SIG-M5 treated with dmso at 0.1 percent for 504 hours (cell line): ENCODE measurements at regions not wholly inside any gene's neighbourhood (a gene's known extent, or its start where the extent isn't known, plus 50 kb on each side); places are given as distances from the start of the nearest gene placed in this dataset.

Experiments
- DNase-seq: peaks from one replicate; lab custom pipeline; 2025; ENCODE audit not compliant: unreplicated experiment; lab: John Stamatoyannopoulos, UW

DNA sequence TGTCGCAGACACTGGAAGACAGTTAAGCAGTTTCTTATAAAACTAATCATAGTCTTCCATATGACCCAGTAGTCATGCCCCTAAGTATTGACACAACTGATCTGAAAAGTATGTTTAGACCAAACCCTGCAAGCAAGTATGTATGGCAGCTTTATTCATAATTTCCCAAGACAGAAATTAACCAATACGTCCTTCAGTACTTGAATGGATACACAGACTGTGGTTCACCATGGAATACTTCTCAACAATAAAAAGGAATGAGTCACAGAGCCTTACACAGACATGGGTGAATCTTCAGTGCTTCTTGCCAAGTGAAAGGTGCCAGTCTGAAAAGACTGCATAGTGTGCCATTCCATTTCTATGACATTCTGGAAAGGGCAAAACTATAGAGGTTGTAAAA, 50.2 kb upstream of the AKR1E2 start:
- no peak for DNase-seq

DNA sequence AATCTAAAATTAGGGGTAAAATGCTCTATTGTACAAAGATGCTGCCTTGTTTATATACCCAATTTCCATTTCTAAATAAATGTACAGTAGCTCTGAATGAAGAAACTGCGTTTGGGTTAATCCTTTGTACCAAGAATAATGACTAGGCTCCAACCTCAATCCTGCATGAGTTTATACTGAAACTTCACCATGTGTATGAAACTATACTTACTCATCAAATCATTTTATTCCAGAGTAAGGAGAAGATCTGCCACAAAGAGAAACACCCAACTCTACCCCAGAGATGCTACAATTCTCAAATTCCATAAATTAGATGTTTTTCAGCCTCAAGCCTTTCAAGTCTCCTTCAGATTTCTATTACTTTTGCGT, 53.8 kb upstream of the AKR1E2 start:
- no peak for DNase-seq

DNA sequence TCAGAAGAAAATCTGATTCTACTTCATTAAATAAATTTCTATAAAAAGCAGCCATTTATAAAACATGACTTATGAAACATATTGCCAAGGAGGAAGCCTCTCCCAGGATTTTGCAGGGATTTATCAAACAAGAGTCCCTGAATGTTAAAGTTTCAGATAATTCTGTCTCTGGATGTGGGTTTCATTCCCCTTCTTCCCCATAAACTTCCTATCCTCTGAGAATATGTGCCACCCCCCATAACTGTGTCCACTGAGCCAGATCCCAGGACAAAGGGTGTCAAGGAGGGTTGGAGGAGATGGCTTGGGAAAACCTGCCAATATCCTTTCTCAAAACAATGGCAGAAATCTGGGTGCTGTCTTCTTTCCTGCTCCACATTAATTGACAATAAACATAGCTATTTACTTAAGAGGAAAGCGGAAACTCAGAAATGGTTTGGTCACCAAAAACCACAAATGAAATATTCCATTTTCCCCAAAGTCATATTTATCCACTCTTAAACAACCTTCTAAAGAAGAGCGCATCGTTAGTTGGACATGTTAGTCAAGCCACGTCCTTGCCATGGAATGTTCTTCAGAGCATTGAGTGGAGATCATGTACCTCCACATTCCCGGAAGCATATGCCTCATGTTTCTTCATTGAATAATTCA, 54.3 kb upstream of the AKR1E2 start:
- no peak for DNase-seq

DNA sequence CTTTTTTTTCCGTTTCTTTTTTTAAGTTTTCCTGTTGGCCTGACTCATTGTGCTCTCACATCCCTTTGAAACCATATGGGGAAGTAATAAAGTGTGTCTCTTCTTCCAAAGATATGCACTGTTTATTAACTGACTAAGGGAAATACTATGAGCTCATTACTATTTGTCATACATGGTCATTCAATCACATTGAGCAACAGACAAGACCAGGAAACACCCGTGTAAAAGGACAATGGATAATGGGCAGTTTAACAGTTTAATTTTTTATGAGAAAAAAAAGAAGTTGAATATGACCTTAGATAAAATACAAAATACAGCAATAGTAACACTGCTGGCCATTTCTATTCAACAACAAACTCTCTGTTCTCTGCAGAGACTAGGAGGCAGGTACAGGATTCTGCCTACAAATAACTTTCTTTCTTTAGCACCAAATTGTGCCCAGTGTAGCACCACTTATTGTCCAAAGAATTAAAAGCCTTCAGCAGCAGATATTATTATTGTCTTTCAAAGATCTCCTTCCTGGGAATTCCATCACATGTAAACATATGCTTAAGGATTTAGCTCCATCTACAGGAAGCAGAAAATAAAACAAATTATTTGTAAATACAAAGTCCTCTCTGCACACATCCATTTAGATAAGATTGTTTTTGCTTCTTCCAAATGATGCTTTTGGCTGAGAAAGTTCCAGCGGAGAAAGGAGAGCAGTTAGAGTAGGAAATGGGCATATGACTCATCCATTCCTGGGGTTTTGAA, 55.0 kb upstream of the AKR1E2 start:
- DNase-seq = peak; percentile 39

DNA sequence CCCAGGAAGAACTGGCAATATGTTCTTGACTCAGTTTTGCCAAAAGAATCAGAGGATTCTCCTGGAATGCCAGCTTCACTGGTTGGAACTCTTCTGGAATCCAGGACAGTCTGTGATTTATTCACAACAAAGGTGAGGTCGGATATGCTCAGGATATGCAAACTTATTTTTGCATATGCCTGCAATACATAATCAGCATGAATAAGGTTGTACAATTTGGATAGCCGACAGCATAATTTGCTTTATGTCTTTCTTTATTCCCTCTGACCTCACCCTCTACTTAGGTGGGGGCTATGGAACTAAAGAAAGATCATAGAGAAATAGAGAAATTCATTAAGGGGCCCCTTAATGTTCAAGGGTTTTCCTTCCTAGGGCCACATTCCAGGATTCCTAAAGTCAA, 57.6 kb upstream of the AKR1E2 start:
- no peak for DNase-seq

DNA sequence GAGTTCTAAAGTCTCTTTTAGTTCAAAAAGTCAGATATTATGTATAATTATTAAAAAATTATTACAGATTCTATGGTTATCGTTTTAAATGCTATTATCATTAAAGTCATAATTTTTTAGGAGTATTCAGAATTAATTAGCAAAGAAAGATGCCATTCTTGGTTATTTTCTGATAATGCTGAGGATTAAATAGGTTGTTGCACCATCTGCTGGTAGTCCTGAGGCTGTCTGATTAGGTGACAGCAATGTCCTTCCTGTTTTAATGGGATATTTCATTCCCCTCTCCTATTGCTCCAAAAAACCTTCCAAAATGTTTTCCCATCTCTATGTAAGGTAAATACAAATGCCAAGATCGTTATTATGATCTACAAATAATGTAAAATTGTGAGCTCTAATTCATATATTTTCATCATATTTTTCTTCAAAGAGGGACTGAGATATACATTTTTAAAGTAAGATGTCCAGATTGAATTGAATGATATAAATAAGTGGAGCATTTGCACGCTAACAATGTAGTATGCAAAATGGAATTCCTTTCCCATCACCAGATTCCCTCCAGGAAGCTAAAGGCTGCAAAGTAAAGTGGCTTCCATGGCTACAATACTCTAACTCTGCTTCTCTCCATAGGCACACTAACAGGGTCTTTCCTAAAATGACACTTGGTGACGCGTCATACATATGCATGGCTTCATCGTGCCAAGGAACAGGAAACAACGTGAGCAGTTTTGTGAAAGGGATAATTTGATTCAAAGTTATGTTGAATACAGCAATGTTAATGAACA, 58.8 kb upstream of the AKR1E2 start:
- DNase-seq = peak; percentile 35

DNA sequence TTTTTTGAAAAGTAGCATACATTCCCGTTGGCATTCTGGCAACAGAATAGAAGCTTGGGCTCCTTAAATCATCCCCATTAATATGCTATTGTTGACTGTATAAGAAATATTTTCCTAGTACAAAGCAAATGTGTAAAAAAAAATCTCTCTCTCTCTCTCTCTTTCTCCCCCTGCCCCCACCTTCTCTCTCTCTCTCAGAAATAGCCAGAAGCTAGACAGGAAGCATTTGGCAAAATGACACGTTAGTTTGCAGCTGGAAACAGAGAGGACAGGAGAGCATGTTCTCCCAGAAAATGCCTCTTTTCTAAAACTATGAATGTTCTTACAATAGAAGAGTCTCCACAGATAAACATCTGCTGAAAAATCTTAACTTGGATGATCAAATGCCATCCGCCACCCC, 59.6 kb upstream of the AKR1E2 start:
- DNase-seq = no peak

DNA sequence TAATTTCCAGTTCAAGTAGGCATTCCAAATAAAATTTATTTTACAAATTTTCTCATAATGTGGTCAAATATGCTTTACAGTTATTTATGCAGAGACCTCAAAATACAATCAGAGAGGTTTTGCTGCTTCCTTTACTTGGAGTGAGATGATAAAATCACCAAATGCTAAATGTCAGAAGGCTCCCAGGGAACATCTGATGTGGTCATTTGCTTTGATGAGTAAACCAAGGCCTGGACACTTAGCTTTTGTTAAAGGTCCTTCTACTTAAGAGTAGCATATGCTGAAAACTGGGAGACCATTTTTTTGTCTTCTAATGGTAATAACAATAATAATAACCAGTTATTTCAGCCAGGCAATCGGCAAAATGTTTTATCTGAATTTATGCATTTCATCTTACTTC, 60.6 kb upstream of the AKR1E2 start:
- no peak for DNase-seq

DNA sequence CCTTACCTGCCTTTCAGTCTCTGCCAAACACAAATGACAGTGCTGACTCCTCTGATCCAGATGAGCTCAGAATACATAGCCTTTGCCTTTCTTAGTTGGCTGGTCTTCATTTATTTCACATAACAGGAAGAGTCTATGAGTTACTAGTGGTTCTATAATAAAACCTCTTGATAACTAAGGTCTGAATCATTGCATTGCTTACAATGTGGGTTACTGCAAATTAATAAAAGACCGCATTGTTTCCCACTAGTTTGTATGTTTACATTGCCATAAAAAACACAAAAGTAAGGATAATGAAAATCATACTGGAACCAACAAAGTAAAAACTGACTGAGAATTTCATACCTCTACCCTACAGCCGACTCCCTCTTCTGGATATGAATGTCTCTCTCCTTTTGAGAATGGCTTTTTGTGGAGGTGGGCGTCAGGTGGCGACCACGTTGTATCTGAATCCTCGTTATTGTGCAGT, 62.0 kb upstream of the AKR1E2 start:
- DNase-seq = no peak

DNA sequence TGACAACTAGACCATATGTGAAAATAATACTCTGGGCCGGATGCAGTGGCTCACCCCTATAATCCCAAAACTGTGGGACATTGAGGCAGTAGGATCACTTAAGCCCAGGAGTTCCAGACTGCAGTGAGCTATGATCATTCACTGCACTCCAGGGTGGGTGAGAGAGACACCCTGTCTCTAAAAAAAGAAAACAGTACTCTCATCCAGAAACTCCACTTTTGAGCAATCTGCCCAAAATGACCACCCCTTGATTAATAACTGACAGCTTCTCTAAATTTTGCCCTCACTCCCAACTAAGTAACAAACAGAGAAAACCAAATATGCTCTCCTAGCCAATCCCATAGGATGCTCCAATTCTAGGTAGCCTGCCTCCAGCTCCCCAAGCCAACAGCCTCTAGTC, 62.5 kb upstream of the AKR1E2 start:
- no peak for DNase-seq

DNA sequence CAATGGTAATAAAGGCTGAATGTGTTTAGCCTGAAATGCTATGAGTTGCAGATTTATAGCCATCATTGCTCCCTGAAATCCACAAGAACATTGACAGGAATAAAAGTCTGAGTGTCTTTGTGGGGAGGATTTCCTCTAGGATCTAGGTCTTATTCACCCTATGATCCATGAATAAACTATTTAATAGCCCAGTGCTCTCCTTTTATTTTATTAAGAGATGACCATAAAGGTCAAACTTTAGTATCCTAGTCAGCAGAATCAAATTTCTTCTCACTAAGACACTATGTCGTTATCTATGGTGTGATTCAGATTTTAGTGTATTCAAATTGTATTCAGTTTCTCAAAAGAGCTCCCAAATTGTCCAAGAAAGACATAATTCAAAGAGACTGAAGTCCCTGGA, 67.8 kb upstream of the AKR1E2 start:
- DNase-seq = no peak

DNA sequence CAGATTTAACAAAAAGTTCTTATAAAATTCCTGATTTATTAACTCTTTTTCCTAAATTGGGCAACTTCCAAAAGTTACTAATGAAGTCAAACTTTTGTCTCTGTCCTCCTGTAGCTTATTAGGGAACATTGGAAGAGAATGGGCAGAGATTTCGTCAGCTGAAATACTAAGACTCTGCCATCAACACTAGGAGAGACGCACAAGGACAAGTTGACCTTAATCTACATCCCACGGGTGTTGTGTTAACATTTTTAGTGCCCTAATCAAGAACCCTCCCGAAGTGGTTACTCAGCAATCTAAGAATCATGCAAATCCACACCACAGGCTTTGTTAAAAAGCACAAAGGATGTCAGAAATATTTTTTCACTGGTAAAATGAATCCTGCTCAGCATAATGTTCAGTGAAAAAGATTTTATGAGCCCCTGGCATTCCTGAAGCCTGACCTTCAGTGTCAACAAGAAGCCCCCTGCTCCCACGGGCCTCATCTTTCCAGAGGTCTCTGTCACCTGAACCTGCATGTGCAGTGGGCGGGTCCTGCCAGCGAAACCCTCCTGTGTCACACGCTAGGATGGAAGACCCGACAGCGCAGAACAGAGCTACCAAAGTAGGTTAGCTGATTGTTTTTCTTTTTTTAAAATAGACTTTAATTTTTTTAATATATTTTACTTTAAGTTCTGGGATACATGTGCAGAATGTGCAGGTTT, 70.6 kb upstream of the AKR1E2 start:
- no peak for DNase-seq

DNA sequence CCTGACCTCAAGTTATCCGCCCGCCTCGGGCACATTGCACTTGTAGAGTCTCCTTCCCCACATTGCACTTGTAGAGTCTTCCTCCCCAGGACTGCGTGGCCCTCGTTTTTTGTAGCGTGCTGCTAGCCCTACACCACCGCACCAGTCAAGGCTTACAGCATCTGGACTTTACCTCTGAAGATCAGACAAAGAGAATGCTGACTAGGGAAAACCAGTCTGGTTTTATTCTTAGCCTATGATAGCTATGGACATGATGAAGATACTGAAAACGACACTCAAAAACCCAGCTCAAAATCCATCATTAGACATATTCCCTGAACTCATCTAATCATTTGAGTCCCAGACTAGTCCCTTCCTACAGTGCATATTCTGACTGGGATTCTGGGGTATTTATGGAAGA, 71.9 kb upstream of the AKR1E2 start:
- DNase-seq = no peak

DNA sequence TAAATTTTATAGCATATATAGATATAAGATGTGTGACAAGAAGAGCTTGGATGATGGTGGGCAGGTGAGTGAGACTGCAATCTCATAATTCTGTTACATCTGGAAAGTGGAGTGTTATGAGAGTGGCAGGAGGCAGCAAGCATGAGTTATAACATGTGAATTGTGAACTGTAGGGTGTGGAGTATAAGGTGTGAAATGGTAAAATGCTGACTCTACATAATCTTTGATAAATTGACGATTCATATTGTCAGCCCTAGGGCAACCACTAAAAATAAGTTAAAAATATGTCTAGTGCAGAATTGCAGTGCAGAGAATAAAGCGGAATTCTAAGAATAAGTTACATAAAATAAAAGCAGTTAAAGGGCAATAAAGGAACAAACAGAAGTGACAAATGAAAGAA, 74.8 kb upstream of the AKR1E2 start:
- DNase-seq = no peak

DNA sequence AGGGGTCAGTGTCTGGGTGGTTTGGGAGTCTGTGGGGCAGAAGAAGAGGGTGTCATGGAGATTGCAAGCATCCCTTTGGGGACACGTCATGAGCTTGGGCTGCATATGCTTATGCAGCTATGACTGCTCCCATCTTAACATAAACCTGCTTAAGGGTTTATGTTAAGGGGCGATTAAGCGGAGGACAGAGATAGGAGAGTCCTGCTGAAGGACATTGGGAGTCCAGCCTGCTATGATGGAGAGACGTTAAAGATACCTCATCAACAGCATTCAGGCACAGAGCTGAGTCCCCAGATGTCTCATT, 76.8 kb upstream of the AKR1E2 start:
- DNase-seq = no peak

DNA sequence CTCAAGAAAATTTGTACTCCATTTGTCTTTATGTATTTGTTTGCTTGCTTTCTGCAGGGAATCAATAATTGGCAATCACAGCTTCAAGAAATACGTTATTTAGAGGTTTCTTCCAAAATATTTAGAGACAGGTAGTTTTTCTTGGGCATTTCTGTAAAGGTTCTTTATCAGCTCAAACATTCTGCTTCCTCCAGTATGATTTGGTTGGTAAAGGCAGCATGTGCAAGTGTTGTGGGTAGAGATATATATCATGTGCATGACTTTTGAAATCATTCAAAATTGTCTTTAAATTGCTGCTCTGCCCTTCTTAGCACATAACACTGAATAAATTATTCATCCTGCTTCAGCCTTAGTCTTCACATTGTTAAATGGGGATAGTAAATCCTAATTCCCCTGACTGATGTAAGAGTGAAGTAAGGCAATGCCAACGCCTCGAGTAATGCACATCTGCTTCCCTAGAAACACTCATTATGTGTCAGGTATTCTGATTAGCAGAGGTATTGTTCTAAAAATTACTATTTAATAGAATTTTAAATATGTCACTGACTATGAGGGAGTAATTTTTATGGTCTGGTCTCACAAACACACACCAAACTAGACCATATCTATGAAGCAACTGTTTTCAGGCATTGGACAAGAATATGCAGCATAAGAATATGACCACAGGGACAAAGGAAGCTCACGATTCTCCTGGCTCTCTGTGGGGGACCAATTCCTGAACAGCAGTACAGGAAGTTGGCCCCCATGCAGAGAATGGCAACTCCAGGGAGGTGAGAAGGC, 77.3 kb upstream of the AKR1E2 start:
- no peak for DNase-seq

DNA sequence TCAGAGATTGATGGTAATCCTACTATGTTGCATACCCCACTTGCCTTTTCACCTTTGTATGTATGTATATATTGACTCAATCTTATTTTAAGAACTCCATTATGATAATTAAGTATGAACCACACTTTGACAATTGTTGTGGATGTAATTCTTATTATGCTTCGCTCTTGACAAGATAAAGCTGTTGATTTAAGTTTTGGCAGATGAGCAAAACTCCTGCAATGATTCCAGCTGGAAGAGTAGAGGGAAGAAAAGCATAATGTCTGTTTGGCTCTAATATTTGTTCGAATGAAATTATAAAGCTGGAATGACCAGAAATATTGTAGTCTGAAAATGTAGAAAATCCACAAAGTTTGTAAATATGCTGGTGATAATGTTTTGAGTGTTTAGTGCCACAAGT, 83.8 kb upstream of the AKR1E2 start:
- DNase-seq = no peak

DNA sequence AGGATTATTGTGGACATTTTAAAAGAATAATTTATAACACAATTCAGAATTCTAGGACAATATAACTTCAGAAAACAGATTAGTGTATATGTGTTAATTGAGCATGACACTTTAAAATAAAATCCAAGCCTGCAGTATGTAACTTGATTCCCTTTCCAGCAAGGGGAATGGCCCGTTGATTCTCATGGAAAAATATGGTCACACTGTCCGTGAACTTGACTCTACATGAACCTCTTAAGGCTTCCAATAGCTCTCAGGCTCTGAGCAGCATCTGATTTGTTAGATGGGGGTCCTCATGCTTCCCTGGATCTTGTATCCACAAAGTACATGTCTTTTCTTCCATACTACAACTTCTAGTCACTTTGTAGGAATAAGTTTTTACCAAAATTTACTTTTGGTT, 85.5 kb upstream of the AKR1E2 start:
- DNase-seq = no peak

DNA sequence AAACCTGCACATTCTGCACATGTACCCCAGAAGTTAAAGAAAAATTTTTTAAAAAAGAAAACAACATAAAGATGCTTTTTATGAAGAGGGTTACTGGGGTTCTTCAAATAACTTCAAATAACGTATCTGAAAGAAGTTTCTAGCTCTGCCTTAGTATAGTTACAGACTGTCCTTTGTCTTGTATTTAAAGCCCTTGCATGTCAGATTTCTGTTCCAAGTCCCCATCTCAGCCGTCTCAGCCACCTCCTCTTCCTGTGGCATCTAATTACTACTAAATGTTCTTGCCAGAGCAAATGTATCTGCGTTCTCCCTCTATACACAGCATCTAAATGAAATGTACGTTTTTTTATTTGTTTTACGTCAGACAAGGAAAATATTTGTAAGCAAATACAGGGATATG, 89.4 kb upstream of the AKR1E2 start:
- DNase-seq = no peak

DNA sequence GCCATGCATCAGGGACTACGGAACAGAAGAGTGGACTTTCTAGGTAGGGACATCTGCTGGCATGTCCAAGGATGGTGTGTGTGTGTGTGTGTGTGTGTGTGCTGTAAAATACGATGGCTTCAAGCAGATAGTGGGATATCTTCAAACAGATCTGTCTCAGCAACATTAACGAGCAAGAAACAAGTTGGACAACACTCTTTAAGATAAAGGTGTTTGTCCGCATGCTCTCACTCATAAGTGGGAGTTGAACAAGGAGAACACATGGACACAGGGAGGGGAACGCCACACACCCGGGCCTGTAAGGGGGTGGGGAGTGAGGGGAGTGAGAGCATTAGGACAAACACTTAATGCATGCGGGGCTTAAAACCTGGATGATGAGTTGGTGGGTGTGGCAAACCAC, 89.8 kb upstream of the AKR1E2 start:
- peak; percentile 1 for DNase-seq

DNA sequence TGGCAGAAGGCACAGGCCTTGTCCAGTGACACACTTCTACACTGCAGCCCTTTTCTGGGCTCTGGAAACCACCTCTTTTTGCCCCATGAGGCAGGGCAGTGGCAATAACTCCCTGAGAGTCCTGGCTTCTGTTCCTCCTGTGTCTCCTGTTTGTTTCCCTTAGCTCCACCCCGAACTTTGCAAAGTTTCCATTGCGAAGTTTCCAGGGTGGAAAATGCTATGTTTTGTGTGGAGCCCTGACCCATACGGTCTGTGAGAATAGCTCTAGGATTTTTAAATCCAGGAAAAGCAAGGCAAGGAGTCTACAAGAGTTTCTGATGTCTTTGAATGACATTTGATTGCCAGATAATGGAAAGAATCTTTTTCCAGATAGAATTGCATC, 92.2 kb upstream of the AKR1E2 start:
- no peak for DNase-seq
